HEK293T (cell line): ENCODE measurements at regions not wholly inside any gene's neighbourhood (a gene's known extent, or its start where the extent isn't known, plus 50 kb on each side); places are given as distances from the start of the nearest gene placed in this dataset.

Source experiments
- CTCF ChIA-PET: fragments of 350-600 bp; formaldehyde crosslinking; extraction: SDS; loops from one replicate; lab custom pipeline; 2021; ENCODE audit warnings: antibody characterized with exemption, inconsistent platforms; lab: Yijun Ruan, JAX
- POLR2A ChIA-PET: fragments of 350-600 bp; formaldehyde crosslinking; extraction: SDS; loops from one replicate; lab custom pipeline; 2020; ENCODE audit warnings: antibody characterized with exemption, inconsistent platforms; lab: Yijun Ruan, JAX
- DNase-seq: peaks from one replicate; pipeline ENCODE4 v3.0.0; 2012; ENCODE audit warnings: mixed read lengths; ENCODE audit errors: extremely low spot score
- ARNT ChIP-seq: fragments of 450-650 bp; IDR thresholded peaks from 2 replicates; pipeline ENCODE4 v1.6.1; 2017; ENCODE audit warnings: mild to moderate bottlenecking
- BHLHE40 ChIP-seq: fragments of 450-650 bp; IDR thresholded peaks from 2 replicates; pipeline ENCODE4 v1.6.1; 2016; ENCODE audit warnings: mild to moderate bottlenecking, moderate library complexity, borderline replicate concordance
- CTBP1 ChIP-seq: fragments of 450-650 bp; IDR thresholded peaks from 2 replicates; pipeline ENCODE4 v1.6.1; 2016; ENCODE audit warnings: borderline replicate concordance
- ELF4 ChIP-seq: fragments of 450-650 bp; IDR thresholded peaks from 2 replicates; pipeline ENCODE4 v1.6.1; 2017; ENCODE audit warnings: antibody characterized with exemption
- FOXA1 ChIP-seq: fragments of 450-650 bp; IDR thresholded peaks from 2 replicates; pipeline ENCODE4 v1.6.1; 2016; ENCODE audit warnings: mild to moderate bottlenecking
- FOXK2 ChIP-seq: fragments of 450-650 bp; IDR thresholded peaks from 2 replicates; pipeline ENCODE4 v1.6.1; 2016; ENCODE audit warnings: mild to moderate bottlenecking
- FOXM1 ChIP-seq: fragments of 450-650 bp; IDR thresholded peaks from 2 replicates; pipeline ENCODE4 v1.6.1; 2017; ENCODE audit warnings: mild to moderate bottlenecking, borderline replicate concordance
- HDGF ChIP-seq: fragments of 450-650 bp; IDR thresholded peaks from 2 replicates; pipeline ENCODE4 v1.6.1; 2017; ENCODE audit warnings: antibody characterized with exemption, borderline replicate concordance
- L3MBTL2 ChIP-seq: fragments of 450-650 bp; conservative IDR thresholded peaks from 2 replicates; pipeline ENCODE4 v1.6.1; 2016; ENCODE audit warnings: mild to moderate bottlenecking
- LEF1 ChIP-seq: fragments of 450-650 bp; IDR thresholded peaks from 2 replicates; pipeline ENCODE4 v1.6.1; 2017; ENCODE audit warnings: mild to moderate bottlenecking, borderline replicate concordance
- NFRKB ChIP-seq: fragments of 450-650 bp; IDR thresholded peaks from 2 replicates; pipeline ENCODE4 v1.6.1; 2016; ENCODE audit warnings: mild to moderate bottlenecking, moderate library complexity
- PKNOX1 ChIP-seq: fragments of 450-650 bp; IDR thresholded peaks from 2 replicates; pipeline ENCODE4 v1.6.1; 2016
- SP1 ChIP-seq: fragments of 450-650 bp; IDR thresholded peaks from 2 replicates; pipeline ENCODE4 v1.6.1; 2017
- SUZ12 ChIP-seq: fragments of 450-650 bp; IDR thresholded peaks from 2 replicates; pipeline ENCODE4 v1.6.1; 2016; ENCODE audit warnings: mild to moderate bottlenecking
- TARDBP ChIP-seq: fragments of 450-650 bp; IDR thresholded peaks from 2 replicates; pipeline ENCODE4 v1.6.1; 2016
- ZNF384 ChIP-seq: fragments of 450-650 bp; IDR thresholded peaks from 2 replicates; pipeline ENCODE4 v1.6.1; 2016

- TF ChIP-seq FOXA1 (no peak), SUZ12 (no peak), FOXK2 (no peak)
- no peak for DNase-seq
- ChIA-PET POLR2A (no interaction called here), CTCF (no interaction called here)
These were observed 316.5 kb upstream of the PHF14 start for GRCh38 chr7:10657201-10657600.

DNA sequence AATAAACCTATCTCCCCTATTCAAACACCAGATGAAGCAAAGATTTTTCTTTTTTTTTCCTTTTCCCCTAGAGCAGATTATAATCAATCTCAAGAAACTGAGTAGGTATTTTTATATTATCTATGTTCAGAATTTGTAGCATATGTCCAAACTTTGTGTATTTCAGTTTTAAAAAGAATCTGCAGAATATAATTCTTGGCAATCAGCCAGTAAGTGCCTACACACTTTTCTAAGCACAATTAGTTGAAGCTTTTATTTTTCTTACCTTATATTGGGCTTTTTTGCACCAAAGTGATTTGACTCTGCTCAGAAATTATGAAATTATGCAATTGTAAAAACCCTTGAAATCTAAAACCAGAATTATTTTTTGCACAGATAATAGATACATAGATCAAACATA is 315.8 kb upstream of the PHF14 start:
- TF ChIP-seq PKNOX1 (no peak), SP1 (no peak), ZNF384 (no peak), L3MBTL2 (no peak), ELF4 (no peak), FOXA1 (no peak), LEF1 (no peak), NFRKB (no peak), FOXM1 (no peak), BHLHE40 (no peak), ARNT (no peak), HDGF (no peak), SUZ12 (no peak), TARDBP (no peak)
- ChIA-PET CTCF (no interaction called here), POLR2A (no interaction called here)
- DNase-seq: no peak

GRCh38 chr7:10662491-10662890 is 311.2 kb upstream of the PHF14 start:
- POLR2A ChIA-PET: no interaction called here

DNA sequence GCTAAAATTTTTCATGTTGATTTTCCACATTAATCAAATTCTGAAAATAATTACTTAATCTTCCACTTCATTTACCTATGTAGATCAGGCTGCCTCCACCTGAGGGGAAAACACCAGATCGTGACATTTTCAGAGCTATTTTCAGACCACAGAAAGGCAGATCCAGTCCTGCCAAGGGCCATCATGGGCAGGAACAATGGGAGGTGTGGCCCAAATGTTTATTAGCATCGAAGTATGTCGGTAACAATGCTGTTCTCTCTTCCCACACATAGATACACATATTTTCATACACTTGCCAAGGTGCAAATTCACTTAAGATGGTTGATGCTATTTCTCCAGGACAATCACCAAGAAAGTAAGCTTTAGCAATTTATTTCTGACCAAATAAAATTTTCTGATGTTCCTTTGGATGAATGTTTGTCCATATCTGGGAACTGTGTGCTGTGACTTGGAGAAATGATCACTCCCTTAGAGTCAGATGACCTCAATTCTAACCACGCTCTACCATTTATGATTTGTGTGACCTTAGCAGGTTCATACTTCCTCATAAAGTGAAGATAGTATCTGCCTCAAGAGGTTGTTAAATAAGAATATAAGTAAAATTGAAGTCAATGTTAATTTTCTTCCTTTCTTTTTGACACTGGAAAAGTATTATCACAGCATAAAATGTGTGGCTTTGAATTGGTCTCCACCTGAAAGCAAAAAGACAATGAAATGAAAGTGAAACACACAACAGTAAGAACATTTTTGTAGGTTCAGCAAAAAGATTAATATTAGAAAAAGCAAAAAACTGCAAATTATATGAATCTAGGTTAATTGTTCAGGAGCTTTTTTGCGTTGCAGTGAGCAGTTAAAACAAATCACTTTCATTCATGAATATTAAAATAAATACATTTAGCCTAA is 310.4 kb upstream of the PHF14 start:
- CTCF ChIA-PET: no interaction called here
- TF ChIP-seq L3MBTL2 (no peak), SUZ12 (no peak), FOXK2 (no peak), LEF1 (no peak), BHLHE40 (no peak), CTBP1 (no peak), ARNT (no peak), NFRKB (no peak), ELF4 (no peak), HDGF (no peak), FOXM1 (no peak), SP1 (no peak), PKNOX1 (no peak), FOXA1 (no peak), TARDBP (no peak)
- no peak for DNase-seq
- POLR2A ChIA-PET: no interaction called here

More at GRCh38 chr7:10662491-10662890, 311.2 kb upstream of the PHF14 start:
- TF ChIP-seq L3MBTL2: no peak
- no peak for TF ChIP-seq SUZ12
- TF ChIP-seq LEF1: no peak
- TF ChIP-seq TARDBP: no peak
- TF ChIP-seq ARNT: no peak
- no peak for TF ChIP-seq ZNF384
- no peak for TF ChIP-seq SP1
- TF ChIP-seq BHLHE40: no peak
- TF ChIP-seq FOXM1: no peak
- no peak for TF ChIP-seq CTBP1
- no peak for TF ChIP-seq PKNOX1
- no peak for TF ChIP-seq FOXA1
- CTCF ChIA-PET: no interaction called here
- DNase-seq: no peak

DNA sequence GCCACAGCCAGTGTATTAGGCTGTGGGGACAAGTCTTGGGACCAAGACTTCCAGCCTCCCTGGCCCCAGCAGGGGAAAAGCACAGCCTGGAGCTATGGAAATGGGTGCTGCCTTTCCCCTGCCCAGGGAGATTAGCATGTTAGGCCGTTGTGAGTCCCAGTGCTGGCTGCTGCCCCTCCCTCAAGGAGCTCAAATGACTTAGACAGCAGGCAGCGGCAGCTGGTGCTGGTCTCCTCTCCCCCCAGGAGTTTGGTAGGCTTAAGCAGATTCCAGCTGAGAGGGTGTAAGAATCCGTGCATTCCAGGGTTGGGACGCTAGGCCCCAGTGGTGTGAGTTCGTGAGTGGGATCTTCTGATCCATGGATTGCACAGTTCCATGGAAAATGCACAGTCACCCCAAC is 301.5 kb upstream of the PHF14 start:
- ChIA-PET CTCF (no interaction called here), POLR2A (no interaction called here)

More for the DNA sequence above, 301.5 kb upstream of the PHF14 start:
- TF ChIP-seq FOXA1 (no peak), CTBP1 (no peak), PKNOX1 (no peak), L3MBTL2 (no peak), FOXK2 (no peak), TARDBP (no peak), SUZ12 (no peak), FOXM1 (no peak), SP1 (no peak), HDGF (no peak), BHLHE40 (no peak), LEF1 (no peak), ELF4 (no peak), ARNT (no peak)
- no peak for DNase-seq
